Ovary (tissue), 3 donors: ENCODE measurements at regions not wholly inside any gene's neighbourhood (a gene's known extent, or its start where the extent isn't known, plus 50 kb on each side); places are given as distances from the start of the nearest gene placed in this dataset.

Experiments used
- CTCF ChIP-seq, 3 donors: fragments of 450-650 bp in 2 of 3; fragments of 200-600 bp in 1 of 3; IDR thresholded peaks; one replicate each; pipeline versions ENCODE4 v1.5.1 to v1.8.0; 2016 to 2022; ENCODE audit warnings: antibody characterized with exemption in 3 of 3, mild to moderate bottlenecking in 1 of 3
- EP300 ChIP-seq: sonication (generic); formaldehyde crosslinking; IDR thresholded peaks from one replicate; pipeline ENCODE4 v1.6.1; 2017; ENCODE audit warnings: antibody characterized with exemption
- POLR2A ChIP-seq: fragments of 450-650 bp; IDR thresholded peaks from one replicate; pipeline ENCODE4 v1.6.1; 2017; ENCODE audit warnings: antibody characterized with exemption, mild to moderate bottlenecking, moderate library complexity
- donor health status: DM: no; HTN: no; CAD: no.

GRCh38 chr6:164266851-164267250 lies 852.3 kb downstream of the QKI start:
- no peak for TF ChIP-seq POLR2A
- no peak for TF ChIP-seq CTCF (IDR thresholded peaks at IDR 0.05)
- no peak for TF ChIP-seq EP300
